ENCODE measurements at regions not wholly inside any gene's neighbourhood (a gene's known extent, or its start where the extent isn't known, plus 50 kb on each side); places are given as distances from the start of the nearest gene placed in this dataset.

DNA sequence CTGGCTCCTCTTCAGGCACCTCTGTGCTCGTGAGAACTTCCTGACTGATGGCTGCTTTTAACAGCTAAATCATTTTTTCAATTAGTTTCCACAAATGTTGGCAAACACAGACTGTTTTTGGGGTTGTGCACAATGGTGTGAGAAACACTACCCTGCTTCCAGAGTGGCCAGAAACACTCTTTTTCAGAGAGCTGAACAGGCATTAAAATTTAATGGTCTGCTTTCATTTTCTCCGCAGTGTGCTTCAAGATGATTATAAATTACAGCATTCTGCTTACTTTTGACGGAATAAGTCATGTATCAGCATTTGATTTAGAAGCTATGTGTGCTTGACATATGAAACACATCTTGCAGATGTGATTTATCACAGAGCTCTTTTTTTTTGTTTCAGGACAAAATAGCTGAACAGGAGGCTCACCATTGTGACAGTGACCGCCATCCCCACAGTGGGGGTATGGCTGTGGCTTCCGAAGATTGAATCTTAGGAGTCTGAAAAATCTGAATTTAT is 454.5 kb upstream of the ZNF608 start:
- TF ChIP-seq, protein P1, sequence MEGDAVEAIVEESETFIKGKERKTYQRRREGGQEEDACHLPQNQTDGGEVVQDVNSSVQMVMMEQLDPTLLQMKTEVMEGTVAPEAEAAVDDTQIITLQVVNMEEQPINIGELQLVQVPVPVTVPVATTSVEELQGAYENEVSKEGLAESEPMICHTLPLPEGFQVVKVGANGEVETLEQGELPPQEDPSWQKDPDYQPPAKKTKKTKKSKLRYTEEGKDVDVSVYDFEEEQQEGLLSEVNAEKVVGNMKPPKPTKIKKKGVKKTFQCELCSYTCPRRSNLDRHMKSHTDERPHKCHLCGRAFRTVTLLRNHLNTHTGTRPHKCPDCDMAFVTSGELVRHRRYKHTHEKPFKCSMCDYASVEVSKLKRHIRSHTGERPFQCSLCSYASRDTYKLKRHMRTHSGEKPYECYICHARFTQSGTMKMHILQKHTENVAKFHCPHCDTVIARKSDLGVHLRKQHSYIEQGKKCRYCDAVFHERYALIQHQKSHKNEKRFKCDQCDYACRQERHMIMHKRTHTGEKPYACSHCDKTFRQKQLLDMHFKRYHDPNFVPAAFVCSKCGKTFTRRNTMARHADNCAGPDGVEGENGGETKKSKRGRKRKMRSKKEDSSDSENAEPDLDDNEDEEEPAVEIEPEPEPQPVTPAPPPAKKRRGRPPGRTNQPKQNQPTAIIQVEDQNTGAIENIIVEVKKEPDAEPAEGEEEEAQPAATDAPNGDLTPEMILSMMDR (IDR thresholded peaks at IDR 0.05): no peak
- no peak for TF ChIP-seq POLR2A (IDR thresholded peaks at IDR 0.05)
- Histone ChIP-seq H3K36me3 (no peaks in the 10 kb centered on the region), H3K9me3 (no peaks in the 10 kb centered on the region), H3K4me1 (peaks cover 0 to 35% (median 4%) of the 10 kb centered on the region in 12 donors), H3K4me3 (peak overlapping the region in 9 of 12 donors; percentile 23 to 48 (median 29)), H3K27me3 (no peaks in the 10 kb centered on the region), H3K27ac (peak overlapping the region in 1 of 12 donors; percentile 5)
- intact Hi-C loops (cut with DNase I): no loop called here
- ATAC-seq: no peak
- DNase-seq: no peak
- WGBS, 4 donors: 75 to 87% (median 83%) methylated on average over 5 of the region's 5 CpGs

DNA sequence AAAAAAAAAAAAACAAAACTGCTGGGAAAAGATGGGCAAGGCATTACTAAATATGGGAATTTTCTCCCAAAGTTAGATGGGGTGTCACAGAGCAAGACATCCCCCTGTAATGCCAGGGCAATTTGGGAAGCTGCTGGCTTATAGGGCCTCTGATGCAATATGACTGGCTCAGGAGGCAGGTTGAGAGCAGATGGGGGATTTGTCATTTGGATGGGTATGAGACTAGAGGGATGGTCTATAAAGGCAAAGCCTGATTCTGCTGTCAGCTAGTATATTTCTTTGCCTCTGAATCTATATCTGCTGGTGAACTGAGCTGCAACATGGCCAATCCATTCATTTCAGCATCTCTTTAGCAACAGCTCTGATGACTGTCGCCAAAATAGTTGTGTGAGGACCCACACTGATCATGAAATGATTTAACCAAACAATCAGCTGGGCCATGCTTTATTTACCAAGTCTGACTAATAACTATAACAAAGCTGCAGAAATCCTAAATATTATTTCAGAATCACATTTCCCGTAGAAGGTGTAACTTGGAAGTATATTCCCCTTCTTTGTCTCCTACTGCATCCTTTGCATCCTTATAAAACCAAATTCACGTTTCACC is 455.1 kb upstream of the ZNF608 start:
- peaks cover 0 to 35% (median 4%) of the 10 kb centered on the region in 12 donors for H3K4me1 ChIP-seq
- DNase-seq (no peak), ATAC-seq (no peak)
- no peak for TF ChIP-seq POLR2A (IDR thresholded peaks at IDR 0.05)
- TF ChIP-seq, protein P1 (IDR thresholded peaks at IDR 0.05): no peak
- H3K4me3 ChIP-seq: no peak overlapping the region
- no peak overlapping the region for H3K27ac ChIP-seq
- 87 to 93% (median 88%) methylated on average over 3 of the region's 3 CpGs for WGBS, 4 donors
- intact Hi-C loops (cut with DNase I): no loop called here
- no peaks in the 10 kb centered on the region for H3K27me3 ChIP-seq
- no peaks in the 10 kb centered on the region for H3K9me3 ChIP-seq
- H3K36me3 ChIP-seq: no peaks in the 10 kb centered on the region

DNA sequence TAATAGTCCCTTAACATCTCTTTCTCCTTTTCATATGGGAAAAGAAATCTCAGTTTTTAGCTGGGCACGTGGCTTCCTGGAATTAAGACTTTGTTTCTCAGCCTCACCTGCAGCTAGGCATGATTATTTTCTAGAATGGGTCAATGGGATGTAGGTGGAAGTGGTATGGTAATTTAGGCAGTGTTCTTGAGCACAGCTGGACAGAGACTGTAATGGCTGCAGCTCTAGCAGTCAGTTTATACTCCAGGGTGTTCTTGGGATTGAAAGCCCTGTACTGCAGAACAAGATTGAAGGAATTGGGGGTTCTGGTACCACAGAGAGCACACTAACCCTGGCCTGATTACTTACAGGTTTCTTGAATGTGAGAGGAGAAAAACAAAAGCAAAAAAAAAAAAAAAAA is 455.9 kb upstream of the ZNF608 start:
- Histone ChIP-seq H3K36me3 (no peaks in the 10 kb centered on the region), H3K27ac (no peak overlapping the region), H3K27me3 (no peaks in the 10 kb centered on the region), H3K4me3 (no peak overlapping the region), H3K9me3 (no peaks in the 10 kb centered on the region), H3K4me1 (peaks cover 0 to 30% (median 2%) of the 10 kb centered on the region in 12 donors)
- ATAC-seq (no peak), DNase-seq (no peak)
- 89 to 100% (median 95%) methylated on average over 1 of the region's 1 CpG for WGBS, 4 donors
- intact Hi-C loops (cut with DNase I): no loop called here
- TF ChIP-seq, protein P1 (IDR thresholded peaks at IDR 0.05): no peak
- TF ChIP-seq POLR2A (IDR thresholded peaks at IDR 0.05): no peak

DNA sequence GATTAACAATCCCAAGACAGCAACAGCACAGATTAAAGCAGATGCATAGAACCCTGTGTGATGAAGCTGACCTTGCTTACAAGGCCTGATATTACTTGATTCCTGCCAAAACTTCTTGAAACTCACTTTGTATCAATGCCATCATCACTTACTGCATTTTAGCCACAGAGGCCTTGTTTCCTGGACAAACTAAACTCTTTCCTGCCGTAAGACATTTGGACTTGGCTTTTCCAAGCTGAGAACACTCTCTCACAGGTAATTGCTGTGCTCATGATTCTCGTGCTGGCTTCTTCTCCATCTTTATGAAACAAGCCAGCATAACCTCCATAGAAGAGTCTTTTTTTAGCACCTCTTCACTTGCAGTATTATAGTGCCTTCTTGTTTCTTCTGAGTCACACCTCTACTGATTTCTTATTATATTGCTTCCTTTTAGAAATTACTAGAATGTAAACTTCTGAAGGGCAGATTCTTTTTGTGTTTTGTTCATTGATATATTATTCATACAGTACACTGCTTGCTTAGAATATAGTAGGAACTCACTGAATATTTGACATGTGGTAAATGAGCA is 456.5 kb upstream of the ZNF608 start:
- ATAC-seq (no peak), DNase-seq (no peak)
- no peaks in the 10 kb centered on the region for H3K9me3 ChIP-seq
- WGBS, 4 donors: 69 to 78% (median 71%) methylated on average over 2 of the region's 2 CpGs
- intact Hi-C loops (cut with DNase I): no loop called here
- H3K36me3 ChIP-seq: no peaks in the 10 kb centered on the region
- no peak for TF ChIP-seq POLR2A (IDR thresholded peaks at IDR 0.05)
- TF ChIP-seq, protein P1 (IDR thresholded peaks at IDR 0.05): no peak
- no peak overlapping the region for H3K4me3 ChIP-seq
- H3K4me1 ChIP-seq: peaks cover 0 to 28% (median 2%) of the 10 kb centered on the region in 12 donors
- no peak overlapping the region for H3K27ac ChIP-seq
- H3K27me3 ChIP-seq: no peaks in the 10 kb centered on the region
